ENCODE measurements at regions not wholly inside any gene's neighbourhood (a gene's known extent, or its start where the extent isn't known, plus 50 kb on each side); places are given as distances from the start of the nearest gene placed in this dataset.
"Not testable (repeated sequence)": the region's sequence is repeated elsewhere in the genome, so short reads cannot be mapped to it uniquely, and the experiment has no call there.

DNA sequence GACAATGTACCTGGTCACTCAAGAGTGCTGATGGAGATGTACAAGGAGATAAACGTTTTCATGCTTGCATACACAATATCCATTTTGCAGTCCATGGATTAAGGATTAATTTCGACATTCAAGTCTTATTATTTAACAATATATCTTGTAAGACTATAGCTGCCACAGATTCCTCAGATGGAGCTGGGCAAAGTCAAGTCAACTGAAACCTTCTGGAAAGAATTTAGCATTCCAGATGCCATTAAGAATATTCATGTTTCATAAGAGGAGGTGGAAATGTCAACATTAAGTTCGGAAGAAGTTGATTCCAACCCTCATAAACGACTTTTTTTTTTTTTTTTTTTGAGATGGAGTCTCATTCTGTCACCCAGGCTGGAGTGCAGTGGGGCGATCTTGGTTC is 126.0 kb downstream of the SHANK2 start:
- not testable (repeated sequence) for DNase-seq (ENCODE audit: low read depth)

DNA sequence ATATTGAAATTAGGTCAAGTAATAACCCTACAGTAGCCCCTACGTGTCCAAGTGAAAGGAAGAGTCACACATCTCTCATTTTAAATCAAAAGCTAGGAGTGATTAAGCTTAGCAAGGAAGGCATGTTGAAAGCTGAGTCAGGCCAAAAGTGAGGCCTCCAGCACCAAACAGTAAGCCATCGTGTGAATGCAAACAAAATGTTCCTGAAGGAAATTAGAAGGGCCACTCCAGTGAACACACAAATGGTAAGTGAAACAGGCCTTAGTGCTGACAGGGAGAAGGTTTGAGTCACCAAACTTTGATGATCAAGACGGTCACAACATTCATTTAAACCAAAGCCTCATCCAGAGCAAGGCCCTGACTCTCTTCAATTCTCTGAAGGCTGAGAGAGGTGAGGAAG is 127.2 kb downstream of the SHANK2 start:
- no peak for DNase-seq (ENCODE audit: low read depth)

- DNase-seq (ENCODE audit: low read depth): no peak
Measured at GRCh38 chr11:71124127-71124526, 128.2 kb downstream of the SHANK2 start.

DNA sequence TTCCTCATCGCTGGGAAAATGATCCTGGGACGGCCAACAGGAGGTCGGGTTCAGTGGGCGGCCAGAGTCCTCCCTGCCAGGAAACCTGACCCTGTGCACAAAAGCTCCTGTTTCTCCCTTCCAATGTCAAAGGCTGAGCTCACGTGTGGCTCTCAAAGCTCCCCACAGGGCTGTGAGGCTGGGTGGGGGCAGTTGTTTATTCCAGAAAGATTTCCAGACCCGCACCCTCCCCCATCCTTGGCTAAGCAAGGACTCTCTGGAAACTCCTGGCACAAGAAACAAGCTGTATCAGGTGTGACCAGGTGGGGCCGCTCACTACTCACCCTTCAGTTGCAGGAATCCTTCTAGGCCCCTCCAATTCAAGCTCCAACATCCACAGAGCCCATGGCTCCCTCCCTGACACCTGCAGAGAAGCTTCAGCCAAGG is 131.9 kb downstream of the SHANK2 start:
- no peak for DNase-seq (ENCODE audit: low read depth)

GRCh38 chr11:71119656-71120269 is 132.6 kb downstream of the SHANK2 start:
- DNase-seq (ENCODE audit: low read depth): no peak

GRCh38 chr11:71118671-71119250 is 133.6 kb downstream of the SHANK2 start:
- no peak for DNase-seq (ENCODE audit: low read depth)

DNA sequence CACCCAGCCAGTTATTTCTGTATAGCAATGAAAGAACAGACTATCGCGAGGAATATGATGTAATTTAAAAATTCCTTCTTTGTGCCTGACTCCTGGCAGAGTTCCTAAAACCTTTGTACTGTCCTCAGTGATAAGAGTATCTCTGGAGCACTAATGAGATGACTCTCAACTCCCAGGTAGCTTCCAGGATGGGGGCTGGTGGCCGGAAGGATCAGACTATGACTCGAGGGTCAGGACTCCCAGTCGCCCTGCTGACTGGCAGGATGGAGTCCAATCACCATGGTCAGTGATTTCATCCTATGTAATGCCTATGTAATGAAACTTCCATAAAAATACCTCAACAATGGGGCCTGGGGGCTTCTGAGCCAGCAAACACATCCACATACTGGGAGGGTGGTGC is 135.1 kb downstream of the SHANK2 start:
- no peak for DNase-seq (ENCODE audit: low read depth)

DNA sequence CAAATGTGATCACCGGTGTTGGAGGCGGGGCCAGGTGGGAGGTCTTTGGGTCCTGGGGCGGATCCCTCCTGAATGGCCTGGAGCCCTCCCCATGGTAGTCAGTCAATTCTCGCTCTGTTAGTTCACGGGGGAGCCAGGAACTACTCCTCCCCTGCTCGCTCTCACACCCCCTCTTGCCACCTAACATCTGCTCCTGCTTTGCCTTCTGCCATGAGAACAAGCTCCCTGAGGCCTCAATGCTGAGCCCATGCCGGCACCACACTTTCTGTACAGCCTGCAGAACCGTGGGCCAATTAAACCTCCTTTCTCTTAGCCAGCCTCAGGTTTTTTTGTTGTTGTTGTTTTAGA is 135.7 kb downstream of the SHANK2 start:
- DNase-seq (ENCODE audit: low read depth): no peak

GRCh38 chr11:71115770-71116692 is 136.3 kb downstream of the SHANK2 start:
- no peak for DNase-seq (ENCODE audit: low read depth)

- DNase-seq (ENCODE audit: low read depth): no peak
Measured at GRCh38 chr11:71114124-71114851, 138.1 kb downstream of the SHANK2 start.

GRCh38 chr11:71112990-71113389 is 139.4 kb downstream of the SHANK2 start:
- no peak for DNase-seq (ENCODE audit: low read depth)

DNA sequence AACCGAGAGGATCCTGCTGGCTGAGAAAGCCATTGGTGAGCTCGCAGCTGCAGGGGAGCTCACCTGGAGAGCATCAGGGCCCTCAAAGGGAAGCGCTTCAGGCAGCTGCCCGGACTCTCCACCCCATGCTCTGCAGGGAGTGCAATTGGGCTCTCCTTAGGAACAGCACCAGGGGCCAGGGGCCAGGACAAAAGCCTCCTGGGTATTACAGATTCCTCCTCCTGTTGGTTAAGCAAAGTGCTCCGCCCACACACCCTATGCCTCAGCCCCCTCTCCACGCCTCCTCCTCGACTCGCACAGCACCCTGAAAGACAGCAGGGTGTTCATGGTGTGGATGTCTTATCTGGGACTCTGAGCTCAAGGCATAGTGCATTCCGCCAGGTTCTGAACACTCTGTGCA is 139.9 kb downstream of the SHANK2 start:
- no peak for DNase-seq (ENCODE audit: low read depth)

- DNase-seq (ENCODE audit: low read depth): no peak
Measured at GRCh38 chr11:71109586-71109985, 142.8 kb downstream of the SHANK2 start.

GRCh38 chr11:71109186-71109585 is 143.2 kb downstream of the SHANK2 start:
- no peak for DNase-seq (ENCODE audit: low read depth)

DNA sequence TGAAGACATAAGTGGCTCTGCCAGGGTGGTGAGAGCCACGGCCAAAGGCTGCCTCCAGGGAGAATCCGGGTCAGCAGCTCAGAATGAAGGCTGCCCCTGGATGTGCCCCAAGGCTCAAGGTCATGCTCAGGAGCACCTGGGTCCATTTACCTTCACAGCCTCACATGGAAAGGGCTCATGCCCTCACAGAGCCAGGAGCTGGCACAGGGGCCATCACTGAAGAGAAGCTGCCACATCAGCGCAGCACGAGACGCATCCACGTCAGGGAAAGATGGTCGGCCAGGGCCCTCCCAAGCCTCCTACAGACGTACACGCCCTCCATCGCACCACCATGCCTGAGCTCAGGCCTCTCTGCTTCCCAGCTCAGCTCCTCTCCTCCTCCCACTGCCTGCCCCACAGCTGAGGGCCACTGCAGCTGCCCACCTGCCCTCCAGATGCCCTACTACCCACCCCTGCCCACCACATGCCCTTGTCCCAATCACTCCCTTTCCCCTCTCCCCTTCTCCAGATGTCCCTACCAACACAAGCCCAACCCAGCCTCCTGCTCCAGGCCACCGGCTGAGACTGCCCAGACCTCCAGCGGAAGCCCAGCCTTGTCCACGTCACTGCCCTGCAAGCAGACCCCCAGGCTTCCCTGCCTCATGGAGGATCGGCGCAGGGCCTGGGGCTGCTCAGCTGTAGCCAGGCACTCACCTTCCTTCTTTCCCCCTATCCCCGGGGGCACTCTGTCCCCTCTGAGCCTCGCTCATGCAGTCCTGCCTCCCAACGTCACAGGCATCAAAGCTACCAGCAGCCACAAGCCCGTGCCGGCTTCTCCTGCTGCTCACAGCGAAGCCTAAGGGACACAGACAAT is 144.1 kb downstream of the SHANK2 start:
- DNase-seq (ENCODE audit: low read depth): no peak

DNA sequence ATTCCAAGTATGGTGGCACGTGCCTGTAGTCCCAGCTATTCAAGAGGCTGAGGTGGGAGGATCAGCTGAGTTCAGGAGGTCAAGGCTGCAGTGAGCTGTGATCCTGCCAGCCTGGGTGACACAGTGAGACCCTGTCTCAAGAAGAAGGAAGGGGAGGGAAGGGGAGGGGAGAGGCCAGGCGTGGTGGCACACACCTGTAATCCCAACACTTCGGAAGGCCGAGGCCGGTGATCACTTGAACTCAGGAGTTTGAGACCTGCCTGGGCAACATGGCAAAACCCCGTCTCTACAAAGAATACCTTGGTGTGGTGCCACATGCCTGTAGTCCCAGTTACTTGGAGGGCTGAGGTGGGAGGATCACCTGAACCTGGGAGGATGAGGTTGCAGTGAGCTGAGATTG is 145.7 kb downstream of the SHANK2 start:
- DNase-seq (ENCODE audit: low read depth): no peak

DNA sequence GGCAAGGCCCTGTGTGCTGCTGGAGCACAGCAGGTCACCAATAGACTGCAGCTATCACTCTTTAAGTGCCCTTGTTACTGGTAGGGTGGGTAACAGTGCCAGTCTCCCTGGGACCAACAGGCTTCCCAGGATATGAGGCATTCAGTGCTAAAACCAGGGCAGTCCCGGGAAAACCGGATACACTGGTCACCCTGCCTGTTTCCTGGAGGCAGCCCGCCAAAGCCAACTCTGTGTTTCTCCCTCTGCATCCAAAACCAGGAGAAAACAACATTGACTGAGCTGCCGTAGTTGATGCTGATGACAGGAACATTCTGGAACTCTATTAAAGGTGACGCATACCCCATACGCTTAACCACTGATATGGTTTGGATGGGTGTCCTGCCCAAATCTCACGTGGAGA is 149.1 kb downstream of the SHANK2 start:
- DNase-seq (ENCODE audit: low read depth): no peak

GRCh38 chr11:71102251-71102995 is 150.0 kb downstream of the SHANK2 start:
- no peak for DNase-seq (ENCODE audit: low read depth)

DNA sequence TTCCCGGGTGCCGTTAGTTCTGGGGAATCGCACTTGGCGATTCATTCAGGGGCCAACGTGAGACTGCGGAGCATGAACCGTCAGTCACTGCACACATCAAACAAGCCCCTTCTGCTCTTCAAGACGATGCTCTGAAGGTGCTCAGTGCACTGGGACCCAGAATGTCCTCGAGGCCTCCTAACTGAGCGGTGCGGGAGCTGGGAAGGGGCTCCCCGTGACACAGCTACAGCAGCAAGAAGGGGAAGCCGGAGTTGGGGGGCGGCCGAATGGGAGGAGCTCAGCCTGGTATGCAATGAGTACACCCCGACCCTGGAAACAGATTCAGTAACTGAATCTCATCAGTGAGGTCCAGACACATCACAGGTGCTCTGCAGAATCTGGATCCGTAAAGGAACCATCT is 150.8 kb downstream of the SHANK2 start:
- DNase-seq (ENCODE audit: low read depth): no peak

- DNase-seq (ENCODE audit: low read depth): no peak
Measured at GRCh38 chr11:71101046-71101445, 151.3 kb downstream of the SHANK2 start.

DNA sequence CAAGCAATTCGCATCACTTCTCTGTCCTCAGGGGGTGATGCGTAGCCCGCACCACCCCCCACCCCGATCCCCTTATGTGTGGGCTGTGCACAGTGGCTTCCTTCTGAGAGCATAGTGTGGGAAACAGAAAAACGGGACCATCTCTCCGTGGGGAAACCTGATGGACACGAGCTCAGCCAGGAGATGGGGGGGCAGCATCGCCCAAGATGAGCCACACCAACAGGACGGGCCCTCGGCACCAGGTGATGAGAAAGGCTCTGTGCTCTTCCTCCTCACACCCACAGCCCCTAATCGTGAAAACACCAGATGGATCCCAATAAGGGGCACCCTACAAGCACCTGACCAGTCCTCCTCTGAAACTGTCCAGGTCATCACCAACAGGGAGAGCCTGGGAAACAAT is 153.6 kb downstream of the SHANK2 start:
- no peak for DNase-seq (ENCODE audit: low read depth)
